HG03103 (cell line): ENCODE measurements at regions not wholly inside any gene's neighbourhood (a gene's known extent, or its start where the extent isn't known, plus 50 kb on each side); places are given as distances from the start of the nearest gene placed in this dataset.
"Not testable (repeated sequence)": the region's sequence is repeated elsewhere in the genome, so short reads cannot be mapped to it uniquely, and the experiment has no call there.

Source experiments
- ATAC-seq: cut with Tn5 transposase; IDR thresholded peaks from one replicate; pipeline ENCODE4 v1.9.1; 2021; ENCODE audit warnings: low read depth; ENCODE audit not compliant: unreplicated experiment

DNA sequence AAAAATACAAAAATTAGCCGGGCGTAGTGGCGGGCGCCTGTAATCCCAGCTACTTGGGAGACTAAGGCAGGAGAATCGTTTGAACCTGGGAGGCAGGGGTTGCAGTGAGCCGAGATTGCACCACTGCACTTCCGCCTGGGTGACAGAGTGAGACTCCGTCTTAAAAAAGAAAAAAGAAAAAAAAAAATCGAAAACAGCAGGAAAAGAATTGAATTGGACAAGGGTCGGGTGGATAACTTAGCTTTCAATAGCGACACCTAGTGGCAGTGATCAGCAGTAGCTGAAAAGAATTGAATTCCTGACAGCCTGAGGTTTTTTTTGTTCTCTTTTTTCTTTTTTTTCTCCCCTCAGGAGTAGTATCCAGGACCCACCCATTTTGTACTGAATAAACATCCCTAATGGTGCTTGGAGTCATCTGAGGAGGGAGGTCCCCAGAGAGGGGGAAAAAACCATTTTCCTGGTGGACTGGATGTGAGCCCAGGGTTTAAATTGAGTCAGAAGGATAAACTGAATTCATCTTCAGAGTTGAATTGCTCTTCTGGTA, 55.1 kb downstream of the CYCS start:
- no peak for ATAC-seq

DNA sequence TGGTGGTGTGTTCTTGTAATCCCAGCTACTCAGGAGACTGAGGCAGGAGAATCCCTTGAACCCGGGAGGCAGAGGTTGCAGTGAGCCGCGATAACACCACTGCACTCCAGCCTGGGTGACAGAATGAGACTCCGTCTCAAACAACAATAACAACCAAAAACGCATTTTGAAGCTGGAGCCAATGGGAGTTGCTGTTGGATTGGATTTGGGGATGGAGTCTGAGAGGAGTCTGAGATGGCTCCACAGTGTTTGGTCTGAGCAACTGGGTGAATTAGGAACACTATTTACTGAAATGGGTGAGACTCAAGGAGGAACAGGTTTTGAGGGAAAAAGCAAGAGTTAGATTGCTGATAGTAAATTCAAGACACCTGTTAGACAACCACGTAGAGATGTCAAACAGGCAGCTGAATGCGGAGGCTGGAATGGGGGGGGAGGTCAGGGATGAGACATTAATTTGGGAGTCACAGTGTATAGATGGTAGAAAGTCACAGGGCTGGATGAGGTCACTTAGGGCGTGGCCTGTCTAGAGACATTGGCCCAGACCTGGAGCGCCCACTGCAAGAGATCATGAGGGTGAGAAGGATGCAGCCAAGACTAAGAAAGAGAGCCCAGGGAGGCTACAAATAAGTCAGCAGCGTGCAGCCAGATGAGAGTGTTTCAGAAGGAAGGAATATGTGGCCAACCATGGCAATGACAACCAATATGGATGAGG, 56.4 kb downstream of the CYCS start:
- ATAC-seq: no peak

DNA sequence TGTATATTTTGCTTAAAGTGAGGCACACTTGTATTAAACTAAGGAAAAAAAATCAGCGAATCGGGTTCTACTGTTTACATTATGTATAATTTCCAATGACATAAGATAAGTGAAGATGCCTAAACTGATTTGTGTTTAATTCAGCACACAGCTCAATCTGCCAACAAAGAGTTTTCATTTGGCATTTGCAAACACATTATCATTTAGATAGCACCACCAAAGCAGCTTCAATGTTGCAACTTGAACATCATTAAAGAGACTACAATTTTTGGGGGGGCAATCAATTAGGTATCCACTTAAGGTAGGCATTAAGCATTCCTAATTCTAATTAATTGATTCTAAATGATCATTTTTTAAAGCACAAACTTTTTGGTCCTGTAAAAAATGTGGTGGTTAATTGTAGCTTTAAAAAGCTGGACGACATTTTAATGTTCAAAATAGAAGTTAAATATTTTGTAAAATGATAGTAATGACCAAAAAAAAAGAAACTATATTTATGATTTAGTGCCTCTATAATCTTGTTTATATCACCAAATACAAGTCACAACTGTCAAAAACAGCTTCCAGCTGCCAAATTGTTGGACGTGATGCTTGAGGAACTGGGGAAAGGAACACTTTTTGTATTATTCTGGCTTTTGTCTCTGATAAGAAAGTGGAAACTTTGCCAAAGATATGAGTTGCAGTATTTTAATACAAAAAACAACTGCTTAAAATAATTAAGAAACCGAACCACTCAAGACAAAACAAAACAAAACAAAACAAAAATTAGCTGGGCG, 57.1 kb downstream of the CYCS start:
- no peak for ATAC-seq

DNA sequence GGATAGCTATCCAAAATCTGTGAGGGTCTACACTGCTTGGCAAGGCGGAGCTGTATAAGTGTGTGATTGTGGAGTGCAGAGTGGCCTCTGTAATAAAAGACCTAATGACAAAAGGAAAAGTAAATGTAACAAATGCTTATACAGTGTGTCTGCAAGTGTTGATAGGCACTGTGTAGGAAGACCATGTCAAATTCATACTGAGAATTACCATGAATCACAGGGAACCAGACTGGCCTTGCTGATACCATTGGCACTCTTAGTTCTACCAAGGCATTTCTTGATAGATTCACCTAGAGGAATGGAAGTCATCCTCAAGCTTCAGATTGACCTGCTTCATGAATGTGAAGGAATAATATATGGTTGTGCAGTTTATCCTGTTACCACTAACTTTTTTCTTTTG, 58.8 kb downstream of the CYCS start:
- no peak for ATAC-seq

DNA sequence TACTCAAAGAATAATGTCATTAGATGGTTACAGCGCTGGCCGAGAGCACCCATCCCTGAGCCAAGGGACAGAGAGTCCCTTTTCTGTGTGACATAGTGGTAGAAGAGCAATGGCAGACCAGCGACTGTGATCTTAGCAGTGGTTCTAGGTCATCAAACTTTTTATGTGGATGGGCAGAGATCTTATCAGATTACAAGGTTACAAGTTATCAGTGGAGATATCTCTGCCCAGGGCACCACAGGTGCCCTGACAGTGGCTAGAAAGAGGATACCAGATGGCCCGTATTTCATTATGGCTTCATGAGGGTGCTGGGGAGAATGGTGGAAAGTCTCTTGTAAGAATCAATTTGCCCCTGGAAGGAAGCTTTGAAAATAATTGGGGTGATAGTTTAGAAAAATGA, 62.7 kb downstream of the CYCS start:
- no peak for ATAC-seq

DNA sequence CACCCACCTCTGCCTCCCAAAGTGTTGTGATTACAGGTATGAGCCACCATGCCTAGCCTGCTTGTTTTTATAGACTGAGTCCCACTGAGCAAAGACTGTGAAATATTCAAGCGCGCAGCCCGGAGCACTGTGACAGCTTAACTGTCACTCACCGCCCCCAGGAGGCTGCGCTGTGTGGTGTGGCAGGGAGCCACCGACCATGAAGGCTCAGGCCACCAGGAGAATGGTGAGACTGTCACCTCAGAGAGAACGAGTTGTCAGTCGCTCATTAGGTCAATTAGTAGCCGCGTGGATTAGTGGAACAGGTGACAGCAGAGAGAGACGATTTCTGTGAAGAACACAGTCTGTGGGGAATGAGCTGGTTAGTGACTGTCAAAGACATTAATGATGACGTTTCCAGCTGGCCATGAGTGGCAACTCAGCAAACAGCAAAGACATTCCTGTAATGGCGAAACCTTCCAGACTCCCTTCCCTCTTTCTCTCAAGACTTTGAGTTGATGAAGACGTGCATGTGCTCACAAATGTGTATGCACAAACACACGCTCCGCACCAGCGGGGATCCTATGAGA, 64.5 kb downstream of the CYCS start:
- ATAC-seq: no peak

DNA sequence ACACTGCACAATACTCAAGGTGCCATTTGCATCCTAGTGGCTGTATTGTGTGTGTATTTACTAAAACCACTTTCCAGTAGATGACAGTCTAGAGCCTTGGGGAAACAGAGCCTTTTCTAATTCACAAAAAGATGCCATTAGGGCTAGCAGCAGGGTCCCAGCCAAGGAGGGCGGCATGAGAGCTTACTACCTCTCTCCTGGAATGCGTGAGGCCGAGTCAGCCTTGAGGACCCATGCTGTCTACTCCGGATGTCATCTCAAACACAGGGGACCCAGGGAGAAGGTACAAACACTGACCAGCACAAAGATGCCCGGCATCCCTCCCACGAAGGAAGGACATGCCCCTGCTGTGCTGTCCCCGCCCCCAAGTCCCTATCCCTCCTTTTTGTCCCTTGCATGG, 65.5 kb downstream of the CYCS start:
- ATAC-seq: no peak

DNA sequence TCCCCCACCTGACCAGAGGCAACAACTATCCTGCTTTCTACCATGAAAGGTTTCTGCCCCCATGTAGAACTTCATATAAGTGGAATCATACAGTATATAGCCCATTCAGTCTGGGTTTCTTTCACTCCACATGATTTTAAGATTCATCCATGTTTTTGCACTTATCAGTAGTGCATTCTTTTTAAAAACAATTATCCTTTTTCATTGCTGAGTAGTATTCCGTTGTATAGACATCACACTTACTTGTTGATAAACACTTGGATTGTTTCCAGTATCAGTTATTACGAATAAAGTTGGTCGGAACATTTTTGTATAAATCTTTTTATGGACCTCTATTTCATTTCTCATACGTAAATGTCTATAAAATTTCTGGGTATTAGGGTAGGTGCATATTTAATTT, 68.7 kb downstream of the CYCS start:
- ATAC-seq: no peak

DNA sequence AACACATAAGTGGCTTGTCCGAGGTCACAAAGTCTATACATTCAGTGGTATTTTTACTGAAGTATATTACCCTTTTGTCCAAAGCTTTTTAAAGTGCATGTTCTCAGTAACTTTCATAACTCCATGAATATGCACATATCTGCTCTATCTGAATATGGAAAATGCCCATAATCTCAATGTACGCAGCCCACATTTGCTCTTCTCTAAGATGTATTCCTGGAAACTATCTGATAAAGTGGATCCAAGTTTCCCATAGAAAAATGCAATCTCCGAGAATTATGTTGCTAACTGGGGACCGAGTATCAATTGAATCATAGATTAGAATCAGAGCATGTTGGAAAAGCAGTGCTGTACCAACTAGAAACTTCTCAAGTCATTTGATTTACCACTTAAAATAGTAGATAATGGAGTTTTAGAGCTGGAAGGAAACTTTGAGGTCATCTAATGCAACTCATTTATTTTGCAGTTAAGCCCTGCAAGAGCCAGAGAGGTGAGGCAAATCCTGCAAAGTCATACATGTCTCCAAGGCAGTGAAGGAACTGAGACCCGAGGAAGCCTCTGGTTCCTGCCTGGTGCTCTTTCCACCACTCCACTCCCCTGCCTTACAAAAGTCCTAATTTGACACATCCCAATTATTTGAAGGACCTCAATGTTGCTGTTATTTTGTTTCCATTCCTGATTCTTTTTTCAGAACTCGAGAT, 69.4 kb downstream of the CYCS start:
- ATAC-seq: no peak

DNA sequence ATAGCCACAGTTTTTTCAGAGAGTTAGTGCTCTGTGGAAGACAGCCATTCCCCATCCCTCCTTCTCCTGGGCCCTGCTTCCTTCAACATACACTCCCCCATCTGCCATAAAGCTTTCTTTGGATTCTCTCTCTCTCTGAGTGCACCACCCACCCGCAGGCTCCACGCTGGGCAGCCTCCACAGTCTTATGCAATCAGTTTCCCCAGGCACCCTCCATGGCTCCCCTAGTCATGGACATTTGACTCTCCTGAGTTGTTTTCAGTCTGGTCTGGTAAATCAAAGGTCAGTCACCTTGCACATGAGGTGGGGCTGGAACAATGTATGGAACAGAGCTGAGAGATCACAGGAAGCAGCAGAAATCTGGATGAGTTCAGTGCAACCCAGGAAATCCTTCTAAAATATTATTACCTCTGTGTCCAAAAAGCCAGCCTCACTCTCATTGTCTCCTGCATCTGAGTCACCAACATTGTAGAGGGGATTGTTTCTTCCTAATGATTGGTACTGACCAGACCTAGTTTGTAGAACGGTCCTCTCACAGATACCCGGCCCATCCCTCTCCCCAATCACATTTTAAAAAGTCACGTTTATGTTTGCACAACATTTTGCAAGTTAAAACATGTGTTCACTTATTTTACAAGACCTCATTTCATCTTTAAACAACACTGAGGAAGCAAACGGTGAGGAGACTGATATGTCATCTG, 70.1 kb downstream of the CYCS start:
- no peak for ATAC-seq

DNA sequence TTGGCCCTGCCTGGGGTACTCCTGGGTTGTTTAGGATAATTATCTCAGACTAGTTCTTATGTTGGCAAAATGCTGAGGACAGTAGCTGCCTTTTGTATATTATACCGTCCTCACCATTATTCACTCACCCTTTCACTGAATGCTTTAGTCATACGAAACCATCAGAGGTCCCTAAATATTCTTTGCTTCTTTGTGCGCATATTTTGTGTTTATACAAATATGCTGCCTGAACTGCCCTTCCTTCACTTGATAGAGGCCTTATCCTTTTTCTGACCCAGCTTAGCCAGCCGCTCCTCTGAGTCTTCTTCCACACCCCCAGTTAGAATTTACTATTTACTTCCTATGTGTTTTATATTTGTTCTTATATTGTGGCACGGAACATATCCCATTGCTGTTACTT, 70.2 kb upstream of the OSBPL3 start:
- ATAC-seq: no peak

DNA sequence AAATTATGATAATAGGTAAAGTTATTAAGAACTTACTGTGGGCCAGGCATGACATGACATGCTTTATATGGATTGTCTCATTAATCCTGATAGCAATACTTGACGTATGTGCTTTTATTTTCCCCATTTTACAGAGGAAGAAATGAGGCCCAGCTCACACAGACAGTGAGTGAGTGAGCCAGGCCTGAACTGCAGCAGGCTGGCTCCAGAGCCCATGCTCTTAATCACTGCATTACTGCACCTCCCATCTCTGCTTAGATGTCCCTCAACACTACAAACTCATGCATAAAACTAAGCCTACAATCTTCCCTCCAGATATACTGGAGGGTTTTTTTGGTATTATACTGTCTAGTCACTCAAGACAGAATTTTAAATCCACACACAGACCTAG, 68.5 kb upstream of the OSBPL3 start:
- no peak for ATAC-seq

DNA sequence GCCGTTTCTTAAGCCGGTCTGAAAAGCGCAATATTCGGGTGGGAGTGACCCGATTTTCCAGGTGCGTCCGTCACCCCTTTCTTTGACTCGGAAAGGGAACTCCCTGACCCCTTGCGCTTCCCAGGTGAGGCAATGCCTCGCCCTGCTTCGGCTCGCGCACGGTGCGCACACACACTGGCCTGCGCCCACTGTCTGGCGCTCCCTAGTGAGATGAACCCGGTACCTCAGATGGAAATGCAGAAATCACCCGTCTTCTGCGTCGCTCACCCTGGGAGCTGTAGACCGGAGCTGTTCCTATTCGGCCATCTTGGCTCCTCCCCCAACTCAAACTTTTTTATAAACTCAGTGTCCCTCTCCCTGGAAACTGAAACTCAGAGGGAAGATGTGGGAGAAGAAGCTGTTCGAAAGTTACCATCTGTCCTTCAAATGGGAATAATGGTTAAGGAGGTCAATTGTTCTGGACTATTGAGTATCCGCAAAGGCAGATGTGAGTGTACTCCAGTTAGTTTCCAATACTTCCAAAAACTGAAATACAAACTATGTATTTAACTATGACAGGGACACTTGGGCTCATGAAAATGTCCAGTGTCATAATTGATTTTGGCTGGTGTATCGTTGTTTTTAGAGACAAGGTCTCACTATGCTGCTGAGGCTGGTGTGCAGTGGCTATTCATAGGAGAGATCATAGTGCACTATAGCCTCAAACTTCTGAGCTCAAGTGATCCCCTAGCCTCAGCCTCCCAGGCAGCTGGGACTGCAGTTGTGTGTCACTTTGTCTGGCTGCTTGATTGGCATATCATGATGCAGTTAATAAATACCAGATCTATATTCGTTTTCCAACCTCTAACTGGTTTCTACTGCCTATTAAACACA, 67.8 kb upstream of the OSBPL3 start:
- ATAC-seq: not testable (repeated sequence)

DNA sequence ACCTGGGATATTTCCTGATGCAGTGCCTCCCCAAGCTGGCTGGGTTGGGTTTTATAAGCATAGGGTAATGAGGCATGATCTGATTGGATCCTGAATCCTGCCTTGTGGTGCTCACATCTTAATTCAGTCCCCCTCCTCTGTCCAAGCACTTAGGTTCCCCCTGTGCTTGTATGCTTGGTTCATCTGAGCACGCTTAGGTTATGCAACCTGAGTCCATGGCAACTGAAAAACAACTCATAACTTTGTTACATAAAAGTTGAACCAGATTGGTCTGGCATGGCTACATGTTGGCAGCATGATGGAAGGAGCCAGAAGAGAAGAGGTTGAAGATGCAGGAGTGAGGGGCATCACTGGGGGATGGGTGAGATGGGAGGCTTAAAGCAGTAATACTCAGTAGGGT, 57.3 kb upstream of the OSBPL3 start:
- ATAC-seq: no peak

DNA sequence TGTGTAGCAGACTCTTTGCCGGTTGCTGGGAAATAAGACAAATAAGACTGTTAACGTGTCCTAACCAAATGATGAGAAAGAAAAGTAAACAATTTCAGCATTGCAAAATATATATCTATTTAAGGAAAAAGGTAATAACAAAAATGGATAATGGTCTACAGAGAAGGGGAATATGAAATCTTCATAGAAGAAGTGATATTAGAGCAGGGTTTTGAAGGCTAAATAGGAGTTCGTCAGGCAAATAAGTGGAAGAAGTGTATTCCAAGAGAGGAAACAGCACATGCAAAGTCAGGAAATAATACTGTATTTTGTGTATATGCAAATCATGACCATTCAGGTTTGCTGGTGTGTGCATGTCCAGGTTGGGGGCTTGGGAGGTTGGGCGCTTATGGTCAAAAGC, 55.3 kb upstream of the OSBPL3 start:
- ATAC-seq: no peak

DNA sequence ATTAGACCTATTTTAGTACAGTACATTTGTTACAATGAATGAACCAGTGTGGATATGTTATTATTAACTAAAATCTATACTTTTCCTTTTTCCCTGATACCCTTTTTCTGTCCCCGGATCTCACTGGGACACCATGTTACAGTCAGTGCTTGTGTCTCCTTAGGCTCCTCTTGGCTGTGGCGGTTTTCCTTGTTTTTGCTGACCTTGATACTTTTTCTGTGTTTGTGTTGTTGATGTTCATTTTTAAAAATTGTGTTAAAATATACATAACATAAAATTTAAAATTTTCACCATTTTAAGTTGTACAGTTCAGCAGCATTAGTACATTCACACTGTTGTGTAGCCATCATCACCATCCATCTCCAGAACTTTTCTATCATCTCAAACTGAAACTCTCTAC, 54.2 kb upstream of the OSBPL3 start:
- no peak for ATAC-seq

DNA sequence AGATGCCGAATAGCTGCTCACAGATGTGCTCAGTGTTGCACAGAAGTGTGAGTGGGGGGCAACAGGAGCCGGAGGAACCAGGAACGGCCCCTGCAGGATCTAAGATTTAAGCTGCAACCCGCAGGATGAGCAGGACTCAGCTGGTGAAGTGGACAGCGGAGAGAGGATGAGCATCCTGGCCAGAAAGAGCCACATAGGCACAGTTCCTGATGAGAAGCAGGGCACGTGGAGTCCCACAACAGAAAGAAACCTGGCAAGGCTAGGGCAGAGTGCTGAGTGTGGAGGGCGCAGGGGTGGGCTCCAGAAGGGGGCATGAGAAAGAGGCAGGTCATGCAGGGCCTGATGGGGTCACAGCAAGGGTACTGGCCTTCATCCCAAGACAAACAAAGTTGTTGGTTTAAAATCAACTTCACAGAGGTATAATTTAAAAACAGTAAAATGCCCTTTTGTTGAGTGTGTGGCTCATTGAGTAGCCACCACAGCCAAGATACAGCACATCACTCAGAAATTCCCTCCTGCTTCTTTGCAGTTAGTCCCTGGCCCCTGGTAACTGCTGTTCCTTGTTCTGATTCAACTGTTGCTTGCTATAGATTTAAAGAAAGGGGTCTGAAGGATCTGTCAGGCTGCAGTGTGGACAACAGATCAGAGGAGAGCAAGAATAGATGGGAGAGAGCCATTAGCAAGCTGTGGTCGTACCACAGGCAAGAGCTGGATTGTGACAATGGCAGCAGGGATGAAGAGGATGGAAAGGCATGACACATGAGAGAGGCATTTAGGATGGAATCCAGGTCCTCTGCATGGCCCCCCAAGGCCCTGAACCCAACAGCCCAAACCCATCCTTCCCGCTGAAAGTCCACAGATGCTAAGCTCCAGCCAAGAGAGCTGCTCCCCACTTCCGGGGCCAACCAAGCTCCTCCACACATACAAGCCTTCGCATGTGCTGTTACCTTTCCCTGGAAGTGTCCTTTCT, 53.1 kb upstream of the OSBPL3 start:
- ATAC-seq: no peak

DNA sequence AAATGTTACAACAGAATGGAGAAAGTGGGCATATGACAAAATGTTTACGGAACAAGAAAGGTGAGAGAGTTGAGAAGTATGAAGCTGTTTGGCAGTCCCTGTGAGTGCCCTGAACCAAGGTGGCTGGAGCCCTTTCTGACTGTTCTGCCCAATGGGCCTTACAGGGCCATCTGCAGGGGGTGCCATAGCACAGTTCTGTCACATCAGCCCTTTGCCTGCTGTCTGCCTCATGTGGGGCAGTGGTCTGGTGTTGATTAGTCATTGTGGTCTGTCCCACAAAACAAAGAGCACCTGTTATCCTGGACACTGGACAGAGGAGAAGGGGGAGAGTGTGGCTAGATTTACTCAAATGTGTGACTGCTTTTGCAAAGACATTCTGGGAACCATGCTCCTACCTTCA, 51.5 kb upstream of the OSBPL3 start:
- ATAC-seq: no peak
